VCaP (cell line): ENCODE measurements at regions not wholly inside any gene's neighbourhood (a gene's known extent, or its start where the extent isn't known, plus 50 kb on each side); places are given as distances from the start of the nearest gene placed in this dataset.

ENCODE experiments used
- H3K27ac ChIP-seq: fragments of 450-650 bp; 2 replicates; pipeline ENCODE4 v1.5.1; 2017
- CTCF ChIP-seq: fragments of 450-650 bp; conservative IDR thresholded peaks from 2 replicates; pipeline ENCODE4 v1.5.1; 2017; ENCODE audit warnings: mild to moderate bottlenecking, moderate library complexity

- no peak overlapping the region for H3K27ac ChIP-seq
- TF ChIP-seq CTCF, result no peak
Observed at GRCh38 chr3:162125790-162126189, 629.2 kb downstream of the OTOL1 start.

DNA sequence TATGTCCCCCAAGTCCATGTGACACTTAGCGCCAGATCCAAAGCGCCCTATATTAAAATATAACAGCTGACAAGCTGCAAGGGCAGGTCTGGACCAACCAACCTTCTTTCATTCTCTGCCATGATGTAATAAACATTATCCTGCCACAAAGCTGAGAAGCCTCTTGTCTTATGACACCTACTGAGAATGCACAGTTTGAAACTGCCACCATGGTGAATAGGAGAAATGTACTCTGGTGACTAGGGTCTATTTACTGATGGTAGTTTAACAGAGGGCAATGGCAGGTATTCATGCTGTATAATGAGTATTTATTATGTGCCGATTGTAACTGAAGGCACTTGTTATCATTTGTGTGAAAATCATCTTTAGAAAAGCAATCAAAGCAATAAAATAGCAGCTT lies 634.0 kb downstream of the OTOL1 start:
- no peak for TF ChIP-seq CTCF
- H3K27ac ChIP-seq, result no peak overlapping the region

GRCh38 chr3:162132981-162133380 lies 636.4 kb downstream of the OTOL1 start:
- TF ChIP-seq CTCF, result no peak
- no peak overlapping the region for H3K27ac ChIP-seq

DNA sequence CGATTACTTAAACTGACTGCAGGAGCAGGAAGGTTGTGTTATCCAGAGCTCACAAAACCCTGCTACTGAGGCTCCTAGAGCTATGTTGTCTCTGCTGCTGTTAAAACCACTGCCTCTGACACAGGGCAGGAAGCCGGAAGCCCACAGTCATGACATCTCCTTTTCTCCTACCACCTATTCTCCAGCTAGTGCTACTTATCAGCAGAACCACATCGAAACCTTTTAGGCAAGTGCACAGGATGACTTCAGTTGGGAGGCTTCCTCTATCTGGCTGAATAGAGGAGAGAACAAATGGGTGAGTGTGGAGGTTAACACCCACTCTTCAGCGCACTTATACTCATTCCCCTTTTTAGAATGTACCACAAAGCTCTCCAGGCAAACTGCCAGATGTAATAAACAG lies 638.0 kb downstream of the OTOL1 start:
- H3K27ac ChIP-seq, result no peak overlapping the region
- TF ChIP-seq CTCF, result no peak

DNA sequence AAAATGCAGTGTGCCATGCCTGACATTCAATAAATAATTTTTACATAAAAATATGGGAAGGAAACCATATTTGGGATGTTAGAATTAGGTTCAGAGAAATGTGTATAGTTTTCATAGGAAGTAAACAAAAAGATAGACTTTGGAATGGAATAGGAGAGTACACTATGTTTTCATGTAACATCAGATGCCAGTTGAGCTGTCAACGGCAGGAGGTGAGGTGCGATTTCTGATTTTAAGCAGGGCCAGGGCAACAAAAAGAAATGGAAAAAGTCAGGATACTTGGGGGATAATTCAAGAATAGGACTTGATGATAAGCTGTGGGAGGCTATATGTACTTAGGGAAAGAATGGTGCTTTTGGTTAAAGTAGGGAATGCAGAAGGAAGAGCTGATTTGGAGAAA lies 639.5 kb downstream of the OTOL1 start:
- no peak for TF ChIP-seq CTCF
- H3K27ac ChIP-seq, result no peak overlapping the region

GRCh38 chr3:162138509-162138908 lies 641.9 kb downstream of the OTOL1 start:
- TF ChIP-seq CTCF, result no peak
- H3K27ac ChIP-seq, result no peak overlapping the region

GRCh38 chr3:162139841-162140240 lies 643.2 kb downstream of the OTOL1 start:
- TF ChIP-seq CTCF, result no peak
- H3K27ac ChIP-seq, result no peak overlapping the region

DNA sequence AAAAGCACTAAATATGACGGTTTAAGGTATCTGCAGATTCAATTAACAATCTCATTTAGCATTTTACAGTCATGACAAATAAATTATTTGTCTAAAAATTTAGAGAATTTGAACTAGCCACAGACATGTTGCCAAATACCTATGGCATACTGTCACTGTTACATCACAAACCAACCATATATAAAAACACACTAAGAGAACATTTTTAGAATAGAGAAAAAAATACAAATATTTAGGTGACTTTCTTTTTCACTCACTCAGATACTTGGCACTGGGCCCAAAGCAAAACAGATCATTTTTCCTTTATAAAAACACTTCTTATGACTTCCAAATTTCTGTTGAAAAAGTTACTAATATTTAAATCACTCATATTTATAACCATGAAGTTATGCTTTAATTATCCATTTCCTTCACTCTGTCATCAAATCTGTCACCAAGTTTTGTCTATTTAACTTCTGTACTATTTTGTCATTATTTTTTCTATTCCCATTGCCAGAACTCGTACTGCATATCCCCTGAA lies 644.7 kb downstream of the OTOL1 start:
- no peak for TF ChIP-seq CTCF
- H3K27ac ChIP-seq, result no peak overlapping the region
